Hepatocyte (in vitro differentiated cells): ENCODE measurements at regions not wholly inside any gene's neighbourhood (a gene's known extent, or its start where the extent isn't known, plus 50 kb on each side); places are given as distances from the start of the nearest gene placed in this dataset.

Experiments used
- CTCF ChIP-seq: fragments of 200-600 bp; sonication (generic); IDR thresholded peaks from 2 replicates; pipeline ENCODE4 v1.5.1; 2016; ENCODE audit warnings: antibody characterized with exemption, mild to moderate bottlenecking; ENCODE audit not compliant: poor library complexity
- EZH2phosphoT487 ChIP-seq: fragments of 200-600 bp; sonication (generic); IDR thresholded peaks from one replicate; pipeline ENCODE4 v1.6.1; 2018; ENCODE audit warnings: antibody characterized with exemption, mild to moderate bottlenecking, low read depth, moderate library complexity; ENCODE audit not compliant: unreplicated experiment, severe bottlenecking

- peak; percentile 97 for TF ChIP-seq CTCF
- no peak for TF ChIP-seq EZH2phosphoT487
These were observed 84.4 kb upstream of the SEPTIN5 start for GRCh38 chr22:19629720-19630419.
